Stimulated activated CD4-positive, alpha-beta T cell treated with anti-CD3 and anti-CD28 coated beads, Interleukin-15, amount 100 ng/mL, for 1 hour (primary cell): ENCODE measurements at regions not wholly inside any gene's neighbourhood (a gene's known extent, or its start where the extent isn't known, plus 50 kb on each side); places are given as distances from the start of the nearest gene placed in this dataset.

Experiments used
- DNase-seq, 2 donors: peaks; one replicate each; pipeline ENCODE4 v3.0.0-alpha.2; 2020; ENCODE audit warnings: low read depth in 1 of 2, low spot score in 1 of 2

GRCh38 chr2:146652311-146652710, 1192.5 kb upstream of the ACVR2A start:
- no peak for DNase-seq

- DNase-seq = no peak
Measured at GRCh38 chr2:146651361-146651760, 1193.5 kb upstream of the ACVR2A start.

GRCh38 chr2:146642066-146642465, 1202.8 kb upstream of the ACVR2A start:
- DNase-seq = no peak

GRCh38 chr2:146634230-146635097, 1210.4 kb upstream of the ACVR2A start:
- DNase-seq = no peak

- DNase-seq = no peak
Measured at GRCh38 chr2:146633159-146633558, 1211.7 kb upstream of the ACVR2A start.

- DNase-seq = no peak
Measured at GRCh38 chr2:146632707-146633106, 1212.1 kb upstream of the ACVR2A start.

GRCh38 chr2:146624430-146625160, 1220.2 kb upstream of the ACVR2A start:
- no peak for DNase-seq

- no peak for DNase-seq
Measured at GRCh38 chr2:146623771-146624170, 1221.1 kb upstream of the ACVR2A start.

GRCh38 chr2:146621656-146622055, 1223.2 kb upstream of the ACVR2A start:
- DNase-seq = no peak

- no peak for DNase-seq
Measured at GRCh38 chr2:146615778-146616177, 1229.1 kb upstream of the ACVR2A start.

GRCh38 chr2:146608490-146608889, 1236.3 kb upstream of the ACVR2A start:
- no peak for DNase-seq

GRCh38 chr2:146604521-146604920, 1240.3 kb upstream of the ACVR2A start:
- no peak for DNase-seq

GRCh38 chr2:146602856-146603255, 1242.0 kb upstream of the ACVR2A start:
- no peak for DNase-seq

- DNase-seq = no peak
Measured at GRCh38 chr2:146602383-146602782, 1242.4 kb upstream of the ACVR2A start.

GRCh38 chr2:146598791-146599190, 1246.0 kb upstream of the ACVR2A start:
- no peak for DNase-seq

- DNase-seq = no peak
Measured at GRCh38 chr2:146597291-146597690, 1247.5 kb upstream of the ACVR2A start.

- DNase-seq = no peak
Measured at GRCh38 chr2:146591908-146592307, 1252.9 kb upstream of the ACVR2A start.

- no peak for DNase-seq
Measured at GRCh38 chr2:146587291-146587713, 1257.5 kb upstream of the ACVR2A start.

GRCh38 chr2:146584316-146584715, 1260.5 kb upstream of the ACVR2A start:
- DNase-seq = no peak

- DNase-seq = no peak
Measured at GRCh38 chr2:146579147-146579930, 1265.5 kb upstream of the ACVR2A start.

- no peak for DNase-seq
Measured at GRCh38 chr2:146576339-146577111, 1268.3 kb upstream of the ACVR2A start.
